ENCODE measurements at regions not wholly inside any gene's neighbourhood (a gene's known extent, or its start where the extent isn't known, plus 50 kb on each side); places are given as distances from the start of the nearest gene placed in this dataset.

GRCh38 chr5:44167540-44167939, 221.7 kb downstream of the FGF10 start:
- TF ChIP-seq CTCF (IDR thresholded peaks at IDR 0.05) (no peak), POLR2A (IDR thresholded peaks at IDR 0.05) (no peak)

Data from body of pancreas (tissue), 4 donors.